A549 (cell line): ENCODE measurements at regions not wholly inside any gene's neighbourhood (a gene's known extent, or its start where the extent isn't known, plus 50 kb on each side); places are given as distances from the start of the nearest gene placed in this dataset.

Experiments used
- ATAC-seq, 2 experiments: fragments of 200-7000 bp in 1 of 2; fragments of >200 bp in 1 of 2; cut with Nextera tagmentation in 1 of 2; cut with Tn5 transposase in 1 of 2; 3 replicates each; pipeline versions ENCODE4 v1.8.0 to v1.9.1; 2018 to 2020; ENCODE audit warnings: mild to moderate bottlenecking in 1 of 2, moderate library complexity in 1 of 2
- CTCF ChIA-PET: fragments of 300-600 bp; sonication (Branson Sonifier 250); formaldehyde crosslinking; extraction: SDS; loops from one replicate; lab custom pipeline; 2021; ENCODE audit warnings: antibody characterized with exemption, inconsistent platforms; lab: Yijun Ruan, JAX
- POLR2A ChIA-PET: fragments of 350-600 bp; formaldehyde crosslinking; extraction: SDS; loops from one replicate; lab custom pipeline; 2021; ENCODE audit warnings: antibody characterized with exemption, inconsistent platforms; lab: Yijun Ruan, JAX
- DNase-seq, 2 experiments: peaks; one replicate each; pipeline versions ENCODE4 v3.0.0 to v3.0.0-alpha.2; 2011 to 2016; ENCODE audit warnings: low read depth in 1 of 2, low spot score in 1 of 2
- FAIRE-seq: peaks from 2 replicates; lab custom pipeline; 2011; peaks lifted over from hg19 to GRCh38; lab: Jason Lieb, UNC
- H3K27ac ChIP-seq, 2 experiments: fragments of >200 bp; sonication (Bioruptor Twin); formaldehyde crosslinking; 3 replicates each; pipeline ENCODE4 v1.5.1; 2016 to 2017
- H3K4me1 ChIP-seq: fragments of >200 bp; sonication (Bioruptor Twin); formaldehyde crosslinking; 3 replicates; pipeline ENCODE4 v1.6.1; 2016
- H3K4me2 ChIP-seq: fragments of >200 bp; sonication (Bioruptor Twin); formaldehyde crosslinking; 3 replicates; pipeline ENCODE4 v1.6.1; 2016
- H3K4me3 ChIP-seq: fragments of >200 bp; sonication (Bioruptor Twin); formaldehyde crosslinking; 3 replicates; pipeline ENCODE4 v1.5.1; 2016
- H3K9me3 ChIP-seq: fragments of >200 bp; sonication (Bioruptor Twin); formaldehyde crosslinking; 3 replicates; pipeline ENCODE4 v1.6.1; 2016
- BHLHE40 ChIP-seq: IDR thresholded peaks from 2 replicates; pipeline ENCODE4 v1.6.1; 2012; ENCODE audit warnings: low read depth, low read length, inconsistent platforms
- CBX2 ChIP-seq: fragments of 200-600 bp; sonication (generic); IDR thresholded peaks from 2 replicates; pipeline ENCODE4 v1.6.1; 2016; ENCODE audit warnings: low read depth, mild to moderate bottlenecking, borderline replicate concordance
- CBX8 ChIP-seq: fragments of 200-600 bp; sonication (generic); IDR thresholded peaks from 2 replicates; pipeline ENCODE4 v1.6.1; 2016
- CEBPB ChIP-seq, 2 experiments: fragments of >200 bp in 1 of 2; sonication (Bioruptor Twin) in 1 of 2; formaldehyde crosslinking in 1 of 2; IDR thresholded peaks; 2 replicates each; pipeline ENCODE4 v1.6.1; 2012 to 2016
- CHD4 ChIP-seq: fragments of 200-600 bp; sonication (generic); IDR thresholded peaks from 2 replicates; pipeline ENCODE4 v1.6.1; 2016; ENCODE audit warnings: antibody characterized with exemption, mild to moderate bottlenecking, borderline replicate concordance
- E2F6 ChIP-seq: IDR thresholded peaks from 2 replicates; pipeline ENCODE4 v1.6.1; 2012; ENCODE audit warnings: low read depth, borderline replicate concordance
- EHMT2 ChIP-seq: fragments of 200-600 bp; sonication (generic); IDR thresholded peaks from 2 replicates; pipeline ENCODE4 v1.6.1; 2016; ENCODE audit warnings: antibody characterized with exemption, low read depth, mild to moderate bottlenecking, moderate library complexity
- ELK1 ChIP-seq: fragments of 150-350 bp; IDR thresholded peaks from 2 replicates; pipeline ENCODE4 v1.6.1; 2014; ENCODE audit warnings: low read depth, mild to moderate bottlenecking, low read length
- FOSB ChIP-seq: fragments of 250-450 bp; sonication (Bioruptor Pico); IDR thresholded peaks from 2 replicates; pipeline ENCODE4 v1.5.0; 2020; ENCODE audit warnings: mild to moderate bottlenecking, moderate library complexity
- FOSL2 ChIP-seq, 2 experiments: fragments of 450-650 bp in 1 of 2; fragments of >200 bp in 1 of 2; sonication (Bioruptor Twin) in 1 of 2; formaldehyde crosslinking; IDR thresholded peaks; 2 replicates each; pipeline versions ENCODE4 v1.5.0 to v1.6.1; 2016 to 2020; ENCODE audit warnings: mild to moderate bottlenecking in 1 of 2, moderate library complexity in 1 of 2
- HEYL ChIP-seq: fragments of 250-450 bp; sonication (Bioruptor Pico); IDR thresholded peaks from 2 replicates; pipeline ENCODE4 v1.8.0; 2021; ENCODE audit warnings: mild to moderate bottlenecking, moderate library complexity
- HOXA7 ChIP-seq: fragments of 250-450 bp; sonication (Bioruptor Pico); IDR thresholded peaks from 2 replicates; pipeline ENCODE4 v1.5.0; 2020; ENCODE audit warnings: mild to moderate bottlenecking, moderate library complexity
- HOXB13 ChIP-seq: fragments of 250-450 bp; sonication (Bioruptor Pico); IDR thresholded peaks from 2 replicates; pipeline ENCODE4 v1.5.0; 2020; ENCODE audit warnings: low read depth, mild to moderate bottlenecking, moderate library complexity
- HOXB5 ChIP-seq: fragments of 250-450 bp; sonication (Bioruptor Pico); IDR thresholded peaks from 2 replicates; pipeline ENCODE4 v1.5.0; 2020; ENCODE audit warnings: mild to moderate bottlenecking, moderate library complexity
- KDM1A ChIP-seq: fragments of 200-600 bp; sonication (generic); IDR thresholded peaks from 2 replicates; pipeline ENCODE4 v1.6.1; 2016; ENCODE audit warnings: low read depth, mild to moderate bottlenecking
- KDM5A ChIP-seq: fragments of 200-600 bp; sonication (generic); IDR thresholded peaks from 2 replicates; pipeline ENCODE4 v1.6.1; 2016; ENCODE audit warnings: antibody characterized with exemption, mild to moderate bottlenecking
- MYC ChIP-seq: IDR thresholded peaks from 2 replicates; pipeline ENCODE4 v1.6.1; 2012; ENCODE audit warnings: mild to moderate bottlenecking, inconsistent platforms, low read length, improper control_type of control experiment, borderline replicate concordance
- NFE2L2 ChIP-seq: fragments of 150-350 bp; conservative IDR thresholded peaks from 2 replicates; pipeline ENCODE4 v1.6.1; 2014; ENCODE audit warnings: low read length
- NPAS2 ChIP-seq: fragments of 250-450 bp; sonication (Bioruptor Pico); IDR thresholded peaks from 2 replicates; pipeline ENCODE4 v1.8.0; 2022; ENCODE audit warnings: mild to moderate bottlenecking, moderate library complexity, borderline replicate concordance
- NR3C1 ChIP-seq: fragments of >200 bp; sonication (Bioruptor Twin); formaldehyde crosslinking; IDR thresholded peaks from 3 replicates; pipeline ENCODE4 v1.6.1; 2017
- PHF8 ChIP-seq: fragments of 200-600 bp; sonication (generic); IDR thresholded peaks from 2 replicates; pipeline ENCODE4 v1.6.1; 2016; ENCODE audit warnings: low read depth, mild to moderate bottlenecking, antibody characterized with exemption, moderate library complexity, borderline replicate concordance
- POLR2AphosphoS2 ChIP-seq: conservative IDR thresholded peaks from 2 replicates; pipeline ENCODE4 v1.6.1; 2012; ENCODE audit warnings: low read length, improper control_type of control experiment, inconsistent platforms
- RARB ChIP-seq: fragments of 250-450 bp; sonication (Bioruptor Pico); IDR thresholded peaks from 2 replicates; pipeline ENCODE4 v1.8.0; 2021; ENCODE audit warnings: mild to moderate bottlenecking, moderate library complexity
- RCOR1 ChIP-seq: fragments of 150-350 bp; IDR thresholded peaks from 2 replicates; pipeline ENCODE4 v1.6.1; 2014; ENCODE audit warnings: antibody characterized with exemption, low read length, low read depth
- RNF2 ChIP-seq: fragments of 200-600 bp; sonication (generic); IDR thresholded peaks from 2 replicates; pipeline ENCODE4 v1.6.1; 2016; ENCODE audit warnings: low read depth, mild to moderate bottlenecking, antibody characterized with exemption, moderate library complexity, borderline replicate concordance
- SREBF2 ChIP-seq: fragments of 450-650 bp; IDR thresholded peaks from 2 replicates; pipeline ENCODE4 v1.6.1; 2014; ENCODE audit warnings: mild to moderate bottlenecking, moderate library complexity
- TP53 ChIP-seq: fragments of 250-450 bp; sonication (Bioruptor Pico); IDR thresholded peaks from 2 replicates; pipeline ENCODE4 v1.5.0; 2021; ENCODE audit warnings: mild to moderate bottlenecking, moderate library complexity
- ZFP36 ChIP-seq: fragments of 450-650 bp; IDR thresholded peaks from 2 replicates; pipeline ENCODE4 v1.6.1; 2014; ENCODE audit warnings: borderline replicate concordance; ENCODE audit not compliant: partially characterized antibody
- WGBS: methylation state at CpG from one replicate; pipeline ENCODE4 v1.1.6; 2017; ENCODE audit errors: missing lambda C conversion rate; 5-methylcytosine and 5-hydroxymethylcytosine counted together

GRCh38 chr10:36194276-36194675, 552.2 kb upstream of the FZD8 start:
- H3K4me2 ChIP-seq = no peak overlapping the region
- ATAC-seq = no peak
- 54% methylated on average over 4 of the region's 4 CpGs for WGBS
- DNase-seq = no peak
- H3K4me1 ChIP-seq = no peaks in the 10 kb centered on the region
- FAIRE-seq = no peak
- no peak for TF ChIP-seq RCOR1
- no peak for TF ChIP-seq BHLHE40
- no peak for TF ChIP-seq MYC
- no peak for TF ChIP-seq NPAS2
- no peak for TF ChIP-seq CBX8
- TF ChIP-seq CBX2 = no peak
- no peak for TF ChIP-seq HOXB13
- TF ChIP-seq RNF2 = no peak
- TF ChIP-seq KDM5A = no peak
- TF ChIP-seq POLR2AphosphoS2 = no peak
- no peak for TF ChIP-seq KDM1A
- no peak for TF ChIP-seq ZFP36
- TF ChIP-seq FOSL2 (IDR thresholded peaks at IDR 0.05) = no peak
- no peak for TF ChIP-seq FOSL2 (CRISPR knock-in tag; IDR thresholded peaks at IDR 0.05)
- TF ChIP-seq FOSB = no peak
- TF ChIP-seq, all 56 proteins: peak for 0
- no peak overlapping the region for H3K4me3 ChIP-seq
- no peak overlapping the region for H3K27ac ChIP-seq
- ChIA-PET CTCF (interaction anchor here (0.5 kb wide), 1 partner anchor 61 kb away, joined by 4 read pairs; no protein-coding TSS in a partner anchor), POLR2A (no interaction called here)
- H3K9me3 ChIP-seq = peaks cover 47% of the 10 kb centered on the region

- Histone ChIP-seq H3K4me2 (no peak overlapping the region), H3K4me3 (no peak overlapping the region), H3K27ac (no peak overlapping the region)
- no peak for TF ChIP-seq ELK1
- TF ChIP-seq POLR2AphosphoS2 = no peak
- TF ChIP-seq SREBF2 = no peak
- TF ChIP-seq CEBPB (IDR thresholded peaks at IDR 0.05) = no peak
- no peak for TF ChIP-seq RCOR1
- TF ChIP-seq HOXA7 (CRISPR knock-in tag) = no peak
- TF ChIP-seq FOSB = no peak
- no peak for TF ChIP-seq FOSL2 (IDR thresholded peaks at IDR 0.05)
- TF ChIP-seq FOSL2 (CRISPR knock-in tag; IDR thresholded peaks at IDR 0.05) = no peak
- no peak for TF ChIP-seq HOXB5 (CRISPR knock-in tag)
- no peak for TF ChIP-seq KDM5A
- no peak for TF ChIP-seq EHMT2
- no peak for TF ChIP-seq RARB (CRISPR knock-in tag)
- no peak for TF ChIP-seq CBX2
- no peak for TF ChIP-seq BHLHE40
- TF ChIP-seq, all 56 proteins: peak for 0
- ChIA-PET CTCF (interaction anchor here (1.4 kb wide), 1 partner anchor 10 kb away, joined by 3 read pairs; no protein-coding TSS in a partner anchor), POLR2A (no interaction called here)
- H3K4me1 ChIP-seq = no peaks in the 10 kb centered on the region
- WGBS = 8% methylated on average over 1 of the region's 1 CpG
- DNase-seq (no peak), ATAC-seq (no peak), FAIRE-seq (no peak)
- peaks cover 45% of the 10 kb centered on the region for H3K9me3 ChIP-seq
Observed at GRCh38 chr10:36191009-36191408, 548.9 kb upstream of the FZD8 start.

DNA sequence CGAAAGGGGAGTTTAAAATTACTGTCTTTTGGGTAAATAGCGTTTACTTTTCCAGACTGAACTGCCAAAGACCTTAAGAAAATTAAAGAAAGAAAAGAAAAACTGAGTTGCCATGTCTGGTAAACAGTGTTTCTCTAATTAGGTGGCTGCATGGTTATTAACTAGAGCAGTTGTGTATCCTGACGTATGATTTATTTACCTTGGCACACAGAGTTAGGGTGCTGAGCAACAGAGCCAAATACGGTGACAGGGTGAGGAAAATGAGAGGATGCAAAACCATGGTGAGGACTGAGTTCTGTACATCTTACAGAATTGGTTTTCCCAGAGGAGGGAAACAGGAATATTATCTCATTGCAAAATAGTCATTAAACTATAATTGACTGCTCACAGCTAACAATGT, 546.4 kb upstream of the FZD8 start:
- 56% methylated on average over 4 of the region's 4 CpGs for WGBS
- CTCF ChIA-PET = no interaction called here

More for the DNA sequence above, 546.4 kb upstream of the FZD8 start:
- Histone ChIP-seq H3K27ac (no peak overlapping the region), H3K9me3 (peaks cover 37% of the 10 kb centered on the region), H3K4me1 (peaks cover 1% of the 10 kb centered on the region; the same call in 2 of the 3 replicates), H3K4me3 (no peak overlapping the region), H3K4me2 (no peak overlapping the region)
- DNase-seq (no peak), ATAC-seq (no peak), FAIRE-seq (no peak)
- POLR2A ChIA-PET = no interaction called here
- no peak for TF ChIP-seq NFE2L2
- no peak for TF ChIP-seq CHD4
- TF ChIP-seq PHF8 = no peak
- TF ChIP-seq HOXB5 (CRISPR knock-in tag) = no peak
- TF ChIP-seq NR3C1 = no peak
- no peak for TF ChIP-seq HEYL (CRISPR knock-in tag)
- no peak for TF ChIP-seq E2F6
- TF ChIP-seq TP53 = no peak
- TF ChIP-seq, all 56 proteins: peak for 0
